Astrocyte of the spinal cord (primary cell): ENCODE measurements at regions not wholly inside any gene's neighbourhood (a gene's known extent, or its start where the extent isn't known, plus 50 kb on each side); places are given as distances from the start of the nearest gene placed in this dataset.

Experiments used
- DNase-seq: peaks from one replicate; pipeline ENCODE4 v3.0.0; 2011; ENCODE audit warnings: low read depth, low spot score
- H3K4me3 ChIP-seq: 2 replicates; pipeline ENCODE4 v1.5.1; 2011; ENCODE audit warnings: low read depth, mild to moderate bottlenecking, low read length, moderate library complexity
- in situ Hi-C: cut with HindIII; loops from 2 replicates; pipeline ENCODE4 v1.10.0; 2017; ENCODE audit warnings: low sequenced_read_pairs
- TF ChIP-seq, protein P1 (sequence below): IDR thresholded peaks from 2 replicates; pipeline ENCODE4 v1.5.1; 2012; ENCODE audit warnings: low read depth, mild to moderate bottlenecking, low read length, inconsistent platforms

DNA sequence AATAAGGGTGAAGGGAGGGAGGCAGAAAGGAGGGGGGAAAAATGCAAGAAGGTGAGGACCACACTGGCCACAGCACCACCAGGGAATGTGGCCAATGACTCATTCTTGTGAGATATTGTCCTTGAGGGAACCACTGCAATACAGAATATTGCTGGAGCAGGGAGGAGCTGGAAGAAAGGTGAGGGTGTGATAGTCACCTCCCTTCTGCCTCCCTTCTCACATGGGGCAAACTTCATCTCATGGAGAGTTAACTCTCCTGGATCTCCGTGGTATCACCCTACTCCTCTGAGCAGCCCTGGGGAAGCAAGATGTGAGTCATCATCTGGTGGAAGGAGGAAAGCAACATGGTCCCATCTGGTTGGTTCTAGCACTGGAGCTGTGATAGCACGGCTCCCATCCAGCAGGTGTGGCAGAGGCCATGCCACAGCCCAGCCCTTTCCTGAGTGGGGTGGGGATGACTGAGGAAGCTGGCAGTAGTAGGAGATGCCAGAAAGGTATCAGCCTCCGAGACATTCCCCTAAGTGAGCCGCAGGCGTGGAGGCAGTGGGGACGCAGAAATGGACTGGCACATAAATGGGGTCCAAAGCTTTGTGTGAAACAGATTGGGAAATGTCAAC, 115.9 kb upstream of the LPP start:
- TF ChIP-seq, protein P1, sequence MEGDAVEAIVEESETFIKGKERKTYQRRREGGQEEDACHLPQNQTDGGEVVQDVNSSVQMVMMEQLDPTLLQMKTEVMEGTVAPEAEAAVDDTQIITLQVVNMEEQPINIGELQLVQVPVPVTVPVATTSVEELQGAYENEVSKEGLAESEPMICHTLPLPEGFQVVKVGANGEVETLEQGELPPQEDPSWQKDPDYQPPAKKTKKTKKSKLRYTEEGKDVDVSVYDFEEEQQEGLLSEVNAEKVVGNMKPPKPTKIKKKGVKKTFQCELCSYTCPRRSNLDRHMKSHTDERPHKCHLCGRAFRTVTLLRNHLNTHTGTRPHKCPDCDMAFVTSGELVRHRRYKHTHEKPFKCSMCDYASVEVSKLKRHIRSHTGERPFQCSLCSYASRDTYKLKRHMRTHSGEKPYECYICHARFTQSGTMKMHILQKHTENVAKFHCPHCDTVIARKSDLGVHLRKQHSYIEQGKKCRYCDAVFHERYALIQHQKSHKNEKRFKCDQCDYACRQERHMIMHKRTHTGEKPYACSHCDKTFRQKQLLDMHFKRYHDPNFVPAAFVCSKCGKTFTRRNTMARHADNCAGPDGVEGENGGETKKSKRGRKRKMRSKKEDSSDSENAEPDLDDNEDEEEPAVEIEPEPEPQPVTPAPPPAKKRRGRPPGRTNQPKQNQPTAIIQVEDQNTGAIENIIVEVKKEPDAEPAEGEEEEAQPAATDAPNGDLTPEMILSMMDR, result no peak
- DNase-seq, result peak; percentile 46
- H3K4me3 ChIP-seq, result no peak overlapping the region
- in situ Hi-C loops, result no loop called here

- H3K4me3 ChIP-seq, result no peak overlapping the region
- TF ChIP-seq, protein P1, result no peak
- in situ Hi-C loops, result no loop called here
- DNase-seq, result no peak
Observed at GRCh38 chr3:188041193-188041592, 112.8 kb upstream of the LPP start.

DNA sequence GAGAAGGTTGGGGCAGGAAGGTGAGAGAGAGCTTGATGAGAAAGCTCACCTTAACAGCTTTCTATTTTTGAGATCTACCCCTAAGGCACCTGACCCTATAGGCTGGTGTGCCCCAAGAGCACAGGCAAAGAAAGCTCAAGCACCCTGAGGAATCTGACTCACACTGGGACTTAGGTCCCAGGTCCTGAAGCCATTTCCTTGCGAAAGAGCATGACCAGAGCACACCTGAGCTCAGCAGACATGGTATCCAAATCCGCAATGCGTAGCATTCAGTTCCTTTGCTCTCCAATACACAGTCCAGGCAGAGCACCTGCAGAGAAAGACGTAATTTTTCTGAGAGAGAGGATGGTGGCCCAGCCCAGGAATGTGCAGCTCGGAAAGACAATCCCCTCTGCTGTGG, 112.1 kb upstream of the LPP start:
- no peak overlapping the region for H3K4me3 ChIP-seq
- DNase-seq, result no peak
- TF ChIP-seq, protein P1, result no peak
- in situ Hi-C loops, result no loop called here

GRCh38 chr3:188042466-188042865, 111.5 kb upstream of the LPP start:
- in situ Hi-C loops, result no loop called here
- TF ChIP-seq, protein P1, result no peak
- no peak overlapping the region for H3K4me3 ChIP-seq
- no peak for DNase-seq

GRCh38 chr3:188043891-188044290, 110.1 kb upstream of the LPP start:
- TF ChIP-seq, protein P1, result no peak
- DNase-seq, result no peak
- H3K4me3 ChIP-seq, result no peak overlapping the region
- in situ Hi-C loops, result no loop called here

- TF ChIP-seq, protein P1, result no peak
- peak; percentile 52 for DNase-seq
- no peak overlapping the region for H3K4me3 ChIP-seq
- in situ Hi-C loops, result no loop called here
Observed at GRCh38 chr3:188046561-188047211, 107.3 kb upstream of the LPP start.
